ENCODE measurements at regions not wholly inside any gene's neighbourhood (a gene's known extent, or its start where the extent isn't known, plus 50 kb on each side); places are given as distances from the start of the nearest gene placed in this dataset.

- TF ChIP-seq, protein P1, sequence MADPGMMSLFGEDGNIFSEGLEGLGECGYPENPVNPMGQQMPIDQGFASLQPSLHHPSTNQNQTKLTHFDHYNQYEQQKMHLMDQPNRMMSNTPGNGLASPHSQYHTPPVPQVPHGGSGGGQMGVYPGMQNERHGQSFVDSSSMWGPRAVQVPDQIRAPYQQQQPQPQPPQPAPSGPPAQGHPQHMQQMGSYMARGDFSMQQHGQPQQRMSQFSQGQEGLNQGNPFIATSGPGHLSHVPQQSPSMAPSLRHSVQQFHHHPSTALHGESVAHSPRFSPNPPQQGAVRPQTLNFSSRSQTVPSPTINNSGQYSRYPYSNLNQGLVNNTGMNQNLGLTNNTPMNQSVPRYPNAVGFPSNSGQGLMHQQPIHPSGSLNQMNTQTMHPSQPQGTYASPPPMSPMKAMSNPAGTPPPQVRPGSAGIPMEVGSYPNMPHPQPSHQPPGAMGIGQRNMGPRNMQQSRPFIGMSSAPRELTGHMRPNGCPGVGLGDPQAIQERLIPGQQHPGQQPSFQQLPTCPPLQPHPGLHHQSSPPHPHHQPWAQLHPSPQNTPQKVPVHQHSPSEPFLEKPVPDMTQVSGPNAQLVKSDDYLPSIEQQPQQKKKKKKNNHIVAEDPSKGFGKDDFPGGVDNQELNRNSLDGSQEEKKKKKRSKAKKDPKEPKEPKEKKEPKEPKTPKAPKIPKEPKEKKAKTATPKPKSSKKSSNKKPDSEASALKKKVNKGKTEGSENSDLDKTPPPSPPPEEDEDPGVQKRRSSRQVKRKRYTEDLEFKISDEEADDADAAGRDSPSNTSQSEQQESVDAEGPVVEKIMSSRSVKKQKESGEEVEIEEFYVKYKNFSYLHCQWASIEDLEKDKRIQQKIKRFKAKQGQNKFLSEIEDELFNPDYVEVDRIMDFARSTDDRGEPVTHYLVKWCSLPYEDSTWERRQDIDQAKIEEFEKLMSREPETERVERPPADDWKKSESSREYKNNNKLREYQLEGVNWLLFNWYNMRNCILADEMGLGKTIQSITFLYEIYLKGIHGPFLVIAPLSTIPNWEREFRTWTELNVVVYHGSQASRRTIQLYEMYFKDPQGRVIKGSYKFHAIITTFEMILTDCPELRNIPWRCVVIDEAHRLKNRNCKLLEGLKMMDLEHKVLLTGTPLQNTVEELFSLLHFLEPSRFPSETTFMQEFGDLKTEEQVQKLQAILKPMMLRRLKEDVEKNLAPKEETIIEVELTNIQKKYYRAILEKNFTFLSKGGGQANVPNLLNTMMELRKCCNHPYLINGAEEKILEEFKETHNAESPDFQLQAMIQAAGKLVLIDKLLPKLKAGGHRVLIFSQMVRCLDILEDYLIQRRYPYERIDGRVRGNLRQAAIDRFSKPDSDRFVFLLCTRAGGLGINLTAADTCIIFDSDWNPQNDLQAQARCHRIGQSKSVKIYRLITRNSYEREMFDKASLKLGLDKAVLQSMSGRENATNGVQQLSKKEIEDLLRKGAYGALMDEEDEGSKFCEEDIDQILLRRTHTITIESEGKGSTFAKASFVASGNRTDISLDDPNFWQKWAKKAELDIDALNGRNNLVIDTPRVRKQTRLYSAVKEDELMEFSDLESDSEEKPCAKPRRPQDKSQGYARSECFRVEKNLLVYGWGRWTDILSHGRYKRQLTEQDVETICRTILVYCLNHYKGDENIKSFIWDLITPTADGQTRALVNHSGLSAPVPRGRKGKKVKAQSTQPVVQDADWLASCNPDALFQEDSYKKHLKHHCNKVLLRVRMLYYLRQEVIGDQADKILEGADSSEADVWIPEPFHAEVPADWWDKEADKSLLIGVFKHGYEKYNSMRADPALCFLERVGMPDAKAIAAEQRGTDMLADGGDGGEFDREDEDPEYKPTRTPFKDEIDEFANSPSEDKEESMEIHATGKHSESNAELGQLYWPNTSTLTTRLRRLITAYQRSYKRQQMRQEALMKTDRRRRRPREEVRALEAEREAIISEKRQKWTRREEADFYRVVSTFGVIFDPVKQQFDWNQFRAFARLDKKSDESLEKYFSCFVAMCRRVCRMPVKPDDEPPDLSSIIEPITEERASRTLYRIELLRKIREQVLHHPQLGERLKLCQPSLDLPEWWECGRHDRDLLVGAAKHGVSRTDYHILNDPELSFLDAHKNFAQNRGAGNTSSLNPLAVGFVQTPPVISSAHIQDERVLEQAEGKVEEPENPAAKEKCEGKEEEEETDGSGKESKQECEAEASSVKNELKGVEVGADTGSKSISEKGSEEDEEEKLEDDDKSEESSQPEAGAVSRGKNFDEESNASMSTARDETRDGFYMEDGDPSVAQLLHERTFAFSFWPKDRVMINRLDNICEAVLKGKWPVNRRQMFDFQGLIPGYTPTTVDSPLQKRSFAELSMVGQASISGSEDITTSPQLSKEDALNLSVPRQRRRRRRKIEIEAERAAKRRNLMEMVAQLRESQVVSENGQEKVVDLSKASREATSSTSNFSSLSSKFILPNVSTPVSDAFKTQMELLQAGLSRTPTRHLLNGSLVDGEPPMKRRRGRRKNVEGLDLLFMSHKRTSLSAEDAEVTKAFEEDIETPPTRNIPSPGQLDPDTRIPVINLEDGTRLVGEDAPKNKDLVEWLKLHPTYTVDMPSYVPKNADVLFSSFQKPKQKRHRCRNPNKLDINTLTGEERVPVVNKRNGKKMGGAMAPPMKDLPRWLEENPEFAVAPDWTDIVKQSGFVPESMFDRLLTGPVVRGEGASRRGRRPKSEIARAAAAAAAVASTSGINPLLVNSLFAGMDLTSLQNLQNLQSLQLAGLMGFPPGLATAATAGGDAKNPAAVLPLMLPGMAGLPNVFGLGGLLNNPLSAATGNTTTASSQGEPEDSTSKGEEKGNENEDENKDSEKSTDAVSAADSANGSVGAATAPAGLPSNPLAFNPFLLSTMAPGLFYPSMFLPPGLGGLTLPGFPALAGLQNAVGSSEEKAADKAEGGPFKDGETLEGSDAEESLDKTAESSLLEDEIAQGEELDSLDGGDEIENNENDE (IDR thresholded peaks at IDR 0.05; ENCODE audit: insufficient replicate concordance, low read length), result no peak
- TF ChIP-seq MAFK (IDR thresholded peaks at IDR 0.05; ENCODE audit: low read depth, low read length) (no peak), CBX8 (IDR thresholded peaks at IDR 0.05; ENCODE audit: borderline replicate concordance, low read depth, low read length) (no peak), TAF7 (optimal IDR thresholded peaks at IDR 0.05; ENCODE audit: borderline replicate concordance, low read depth, low read length) (no peak), KDM1A (IDR thresholded peaks at IDR 0.05; ENCODE audit: borderline replicate concordance, low read length) (no peak), POLR2A (IDR thresholded peaks at IDR 0.05; ENCODE audit: control extremely low read depth in 1 of 2, low read depth in 2 of 2, low read length in 2 of 2) (no peak), RBBP5 (IDR thresholded peaks at IDR 0.05; ENCODE audit: borderline replicate concordance, low read depth, low read length) (no peak), SRF (IDR thresholded peaks at IDR 0.05; ENCODE audit: low read depth, low read length) (no peak), TCF12 (IDR thresholded peaks at IDR 0.05; ENCODE audit: low read depth, low read length) (no peak), RXRA (IDR thresholded peaks at IDR 0.05; ENCODE audit: insufficient read depth, low read depth, low read length) (no peak), GTF2F1 (IDR thresholded peaks at IDR 0.05; ENCODE audit: borderline replicate concordance, low read depth, low read length) (no peak), YY1 (IDR thresholded peaks at IDR 0.05; ENCODE audit: low read depth, low read length) (no peak), SAP30 (IDR thresholded peaks at IDR 0.05; ENCODE audit: insufficient read depth, insufficient replicate concordance, low read length) (no peak)
These were observed 530.3 kb upstream of the ACO1 start (continued) for GRCh38 chr9:31854187-31854586.
